ENCODE measurements at regions not wholly inside any gene's neighbourhood (a gene's known extent, or its start where the extent isn't known, plus 50 kb on each side); places are given as distances from the start of the nearest gene placed in this dataset.
A peak's percentile ranks its signal among the peaks of the same experiment; 100 is the strongest.

- no peak overlapping the region for H3K4me3 ChIP-seq
- H3K27me3 ChIP-seq, result no peaks in the 10 kb centered on the region
- H3K36me3 ChIP-seq, result no peaks in the 10 kb centered on the region
- no peak for DNase-seq (ENCODE audit: low read depth in 1 of 2, low spot score in 1 of 2)
- H3K9me3 ChIP-seq (ENCODE audit: low read depth), result no peaks in the 10 kb centered on the region
- TF ChIP-seq, protein P1, sequence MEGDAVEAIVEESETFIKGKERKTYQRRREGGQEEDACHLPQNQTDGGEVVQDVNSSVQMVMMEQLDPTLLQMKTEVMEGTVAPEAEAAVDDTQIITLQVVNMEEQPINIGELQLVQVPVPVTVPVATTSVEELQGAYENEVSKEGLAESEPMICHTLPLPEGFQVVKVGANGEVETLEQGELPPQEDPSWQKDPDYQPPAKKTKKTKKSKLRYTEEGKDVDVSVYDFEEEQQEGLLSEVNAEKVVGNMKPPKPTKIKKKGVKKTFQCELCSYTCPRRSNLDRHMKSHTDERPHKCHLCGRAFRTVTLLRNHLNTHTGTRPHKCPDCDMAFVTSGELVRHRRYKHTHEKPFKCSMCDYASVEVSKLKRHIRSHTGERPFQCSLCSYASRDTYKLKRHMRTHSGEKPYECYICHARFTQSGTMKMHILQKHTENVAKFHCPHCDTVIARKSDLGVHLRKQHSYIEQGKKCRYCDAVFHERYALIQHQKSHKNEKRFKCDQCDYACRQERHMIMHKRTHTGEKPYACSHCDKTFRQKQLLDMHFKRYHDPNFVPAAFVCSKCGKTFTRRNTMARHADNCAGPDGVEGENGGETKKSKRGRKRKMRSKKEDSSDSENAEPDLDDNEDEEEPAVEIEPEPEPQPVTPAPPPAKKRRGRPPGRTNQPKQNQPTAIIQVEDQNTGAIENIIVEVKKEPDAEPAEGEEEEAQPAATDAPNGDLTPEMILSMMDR (IDR thresholded peaks at IDR 0.05; ENCODE audit: low read depth, low read length), result no peak
- peaks cover 17% of the 10 kb centered on the region for H3K4me1 ChIP-seq (ENCODE audit: low read depth)
- no peak overlapping the region for H3K27ac ChIP-seq
These were observed 65.9 kb upstream of the KCNK12 start for GRCh38 chr2:47636596-47637264.

DNA sequence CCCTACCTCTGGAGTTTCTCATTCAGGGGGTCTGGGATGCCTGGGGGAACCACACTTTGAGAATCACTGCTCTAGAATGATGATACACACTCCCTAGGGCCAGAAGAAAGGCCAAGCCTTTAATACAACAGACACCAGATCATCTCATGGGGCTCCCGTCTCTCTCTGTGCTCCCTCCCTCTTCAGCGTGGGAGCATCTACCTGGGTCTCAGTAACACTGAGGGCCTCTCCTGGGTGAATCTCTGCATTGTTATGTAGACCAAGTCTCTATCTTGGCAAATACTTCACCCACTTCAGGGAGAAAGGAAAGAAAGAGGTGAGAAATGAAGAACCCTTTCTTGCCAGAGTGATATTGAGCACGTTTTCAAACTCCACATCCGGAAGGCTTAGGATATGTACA is 65.4 kb upstream of the KCNK12 start:
- Histone ChIP-seq H3K4me3 (no peak overlapping the region), H3K9me3 (ENCODE audit: low read depth) (no peaks in the 10 kb centered on the region), H3K27ac (no peak overlapping the region), H3K36me3 (no peaks in the 10 kb centered on the region), H3K27me3 (no peaks in the 10 kb centered on the region), H3K4me1 (ENCODE audit: low read depth) (peaks cover 17% of the 10 kb centered on the region)
- TF ChIP-seq, protein P1 (IDR thresholded peaks at IDR 0.05; ENCODE audit: low read depth, low read length), result no peak
- DNase-seq (ENCODE audit: low read depth in 1 of 2, low spot score in 1 of 2), result no peak

GRCh38 chr2:47632754-47633153 is 62.0 kb upstream of the KCNK12 start:
- DNase-seq (ENCODE audit: low read depth in 1 of 2, low spot score in 1 of 2), result no peak
- no peak overlapping the region for H3K4me3 ChIP-seq
- peaks cover 17% of the 10 kb centered on the region for H3K4me1 ChIP-seq (ENCODE audit: low read depth)
- no peaks in the 10 kb centered on the region for H3K9me3 ChIP-seq (ENCODE audit: low read depth)
- TF ChIP-seq, protein P1 (IDR thresholded peaks at IDR 0.05; ENCODE audit: low read depth, low read length), result no peak
- H3K36me3 ChIP-seq, result no peaks in the 10 kb centered on the region
- no peaks in the 10 kb centered on the region for H3K27me3 ChIP-seq
- H3K27ac ChIP-seq, result no peak overlapping the region

- Histone ChIP-seq H3K27ac (no peak overlapping the region), H3K27me3 (no peaks in the 10 kb centered on the region), H3K9me3 (ENCODE audit: low read depth) (no peaks in the 10 kb centered on the region), H3K4me1 (ENCODE audit: low read depth) (peaks cover 17% of the 10 kb centered on the region), H3K36me3 (no peaks in the 10 kb centered on the region), H3K4me3 (no peak overlapping the region)
- peak in 1 of 2 donors; percentile 66 for DNase-seq (ENCODE audit: low read depth in 1 of 2, low spot score in 1 of 2)
- TF ChIP-seq, protein P1 (IDR thresholded peaks at IDR 0.05; ENCODE audit: low read depth, low read length), result no peak
These were observed 61.1 kb upstream of the KCNK12 start for GRCh38 chr2:47631792-47632398.

- H3K4me1 ChIP-seq (ENCODE audit: low read depth), result peaks cover 17% of the 10 kb centered on the region
- no peak for DNase-seq (ENCODE audit: low read depth in 1 of 2, low spot score in 1 of 2)
- TF ChIP-seq, protein P1 (IDR thresholded peaks at IDR 0.05; ENCODE audit: low read depth, low read length), result no peak
- H3K9me3 ChIP-seq (ENCODE audit: low read depth), result no peaks in the 10 kb centered on the region
- no peak overlapping the region for H3K27ac ChIP-seq
- H3K4me3 ChIP-seq, result no peak overlapping the region
- no peaks in the 10 kb centered on the region for H3K36me3 ChIP-seq
- no peaks in the 10 kb centered on the region for H3K27me3 ChIP-seq
These were observed 60.5 kb upstream of the KCNK12 start for GRCh38 chr2:47631306-47631705.

Measured in cardiac muscle cell (in vitro differentiated cells and primary cell).